Hepatocyte (in vitro differentiated cells): ENCODE measurements at regions not wholly inside any gene's neighbourhood (a gene's known extent, or its start where the extent isn't known, plus 50 kb on each side); places are given as distances from the start of the nearest gene placed in this dataset.

Experiments
- EZH2phosphoT487 ChIP-seq: fragments of 200-600 bp; sonication (generic); IDR thresholded peaks from one replicate; pipeline ENCODE4 v1.6.1; 2018; ENCODE audit warnings: antibody characterized with exemption, mild to moderate bottlenecking, low read depth, moderate library complexity; ENCODE audit not compliant: unreplicated experiment, severe bottlenecking
- TF ChIP-seq, protein P1 (sequence below): fragments of 200-600 bp; sonication (generic); IDR thresholded peaks from 2 replicates; pipeline ENCODE4 v1.5.1; 2016; ENCODE audit warnings: antibody characterized with exemption, mild to moderate bottlenecking; ENCODE audit not compliant: poor library complexity

DNA sequence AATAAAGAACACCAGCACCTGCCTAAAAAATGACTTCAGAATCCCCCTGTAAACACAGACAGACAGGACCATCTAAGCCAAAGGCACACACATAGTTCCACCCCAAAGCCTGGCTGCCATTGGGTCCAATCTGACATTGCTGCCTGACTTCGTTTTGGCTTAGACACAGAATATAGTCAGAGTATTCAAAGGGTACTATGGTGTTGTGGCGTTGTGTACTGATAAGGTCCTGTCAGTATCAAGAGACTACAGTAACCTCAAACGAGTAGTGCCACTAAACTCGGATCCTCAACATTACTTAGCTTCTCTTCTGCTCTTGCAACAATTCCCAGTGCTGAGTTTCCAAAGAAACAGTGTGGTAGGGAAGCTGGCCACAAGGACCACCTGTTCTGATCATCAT, 169.3 kb upstream of the NR5A2 start:
- TF ChIP-seq, protein P1, sequence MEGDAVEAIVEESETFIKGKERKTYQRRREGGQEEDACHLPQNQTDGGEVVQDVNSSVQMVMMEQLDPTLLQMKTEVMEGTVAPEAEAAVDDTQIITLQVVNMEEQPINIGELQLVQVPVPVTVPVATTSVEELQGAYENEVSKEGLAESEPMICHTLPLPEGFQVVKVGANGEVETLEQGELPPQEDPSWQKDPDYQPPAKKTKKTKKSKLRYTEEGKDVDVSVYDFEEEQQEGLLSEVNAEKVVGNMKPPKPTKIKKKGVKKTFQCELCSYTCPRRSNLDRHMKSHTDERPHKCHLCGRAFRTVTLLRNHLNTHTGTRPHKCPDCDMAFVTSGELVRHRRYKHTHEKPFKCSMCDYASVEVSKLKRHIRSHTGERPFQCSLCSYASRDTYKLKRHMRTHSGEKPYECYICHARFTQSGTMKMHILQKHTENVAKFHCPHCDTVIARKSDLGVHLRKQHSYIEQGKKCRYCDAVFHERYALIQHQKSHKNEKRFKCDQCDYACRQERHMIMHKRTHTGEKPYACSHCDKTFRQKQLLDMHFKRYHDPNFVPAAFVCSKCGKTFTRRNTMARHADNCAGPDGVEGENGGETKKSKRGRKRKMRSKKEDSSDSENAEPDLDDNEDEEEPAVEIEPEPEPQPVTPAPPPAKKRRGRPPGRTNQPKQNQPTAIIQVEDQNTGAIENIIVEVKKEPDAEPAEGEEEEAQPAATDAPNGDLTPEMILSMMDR, result no peak
- no peak for TF ChIP-seq EZH2phosphoT487
